IMR-90 (cell line): ENCODE measurements at regions not wholly inside any gene's neighbourhood (a gene's known extent, or its start where the extent isn't known, plus 50 kb on each side); places are given as distances from the start of the nearest gene placed in this dataset.

Experiments used
- ATAC-seq: fragments of 200-7000 bp; cut with Tn5 transposase; 2 replicates; pipeline ENCODE4 v1.9.1; 2020; ENCODE audit warnings: low read depth, mild to moderate bottlenecking, moderate library complexity
- BruUV-seq: library from RNA; stranded (reverse); fragments of 400-500 nt; replicated peaks from 2 replicates; lab custom pipeline; 2021; lab: Mats Ljungman, UMichigan
- CTCF ChIA-PET: fragments of 300-600 bp; formaldehyde crosslinking; extraction: SDS; loops from one replicate; lab custom pipeline; 2021; ENCODE audit warnings: antibody characterized with exemption; lab: Yijun Ruan, JAX
- POLR2A ChIA-PET: fragments of 300-600 bp; sonication (Branson Sonifier 250); formaldehyde crosslinking; loops from one replicate; lab custom pipeline; 2022; ENCODE audit warnings: antibody characterized with exemption; ENCODE audit not compliant: unreplicated experiment; lab: Charles Lee
- DNase-seq: peaks from one replicate; pipeline ENCODE4 v3.0.0; 2013
- H2AFZ ChIP-seq: replicated peaks from 2 replicates; pipeline ENCODE3; 2013; ENCODE audit warnings: low read length, mild to moderate bottlenecking; ENCODE audit not compliant: poor library complexity
- H2AK5ac ChIP-seq: 2 replicates; pipeline ENCODE4 v1.6.1; 2013; ENCODE audit warnings: low read depth, low read length, inconsistent platforms
- H2AK9ac ChIP-seq: replicated peaks from 2 replicates; pipeline ENCODE3; 2013; ENCODE audit warnings: mild to moderate bottlenecking, low read depth, low read length, moderate library complexity; ENCODE audit not compliant: poor library complexity
- H2BK120ac ChIP-seq: 2 replicates; pipeline ENCODE4 v1.6.1; 2013; ENCODE audit warnings: low read depth, low read length, inconsistent platforms
- H2BK15ac ChIP-seq: 3 replicates; pipeline ENCODE4 v1.6.1; 2013; ENCODE audit warnings: low read depth, low read length, inconsistent platforms
- H2BK20ac ChIP-seq: 2 replicates; pipeline ENCODE4 v1.6.1; 2013; ENCODE audit warnings: low read depth, mild to moderate bottlenecking, inconsistent platforms, low read length, moderate library complexity
- H2BK5ac ChIP-seq: 2 replicates; pipeline ENCODE4 v1.6.1; 2013; ENCODE audit warnings: mild to moderate bottlenecking, low read depth, low read length, inconsistent platforms; ENCODE audit not compliant: poor library complexity, severe bottlenecking
- H3K14ac ChIP-seq: replicated peaks from 2 replicates; pipeline ENCODE4 v1.6.1; 2013; ENCODE audit warnings: low read depth, low read length, inconsistent platforms
- H3K18ac ChIP-seq: 2 replicates; pipeline ENCODE4 v1.6.1; 2013; ENCODE audit warnings: low read depth, low read length, control low read depth
- H3K23ac ChIP-seq: 2 replicates; pipeline ENCODE4 v1.6.1; 2013; ENCODE audit warnings: low read depth, low read length, inconsistent platforms
- H3K27ac ChIP-seq: 2 replicates; pipeline ENCODE4 v1.5.1; 2013; ENCODE audit warnings: mild to moderate bottlenecking, control low read depth, low read length; ENCODE audit not compliant: insufficient read depth
- H3K27me3 ChIP-seq: 2 replicates; pipeline ENCODE4 v1.6.1; 2013; ENCODE audit warnings: low read length; ENCODE audit not compliant: control insufficient read depth, insufficient read depth
- H3K36me3 ChIP-seq: 2 replicates; pipeline ENCODE4 v1.6.1; 2013; ENCODE audit warnings: low read length, mixed read lengths; ENCODE audit not compliant: control insufficient read depth, insufficient read depth
- H3K4ac ChIP-seq: 2 replicates; pipeline ENCODE4 v1.6.1; 2013; ENCODE audit warnings: low read depth, low read length, inconsistent platforms
- H3K4me1 ChIP-seq: 2 replicates; pipeline ENCODE4 v1.6.1; 2013; ENCODE audit warnings: low read length, mixed read lengths; ENCODE audit not compliant: control insufficient read depth, insufficient read depth
- H3K4me2 ChIP-seq: 2 replicates; pipeline ENCODE4 v1.6.1; 2013; ENCODE audit warnings: low read depth, mild to moderate bottlenecking, control low read depth, low read length, moderate library complexity
- H3K4me3 ChIP-seq: 2 replicates; pipeline ENCODE4 v1.5.1; 2013; ENCODE audit warnings: low read depth, mild to moderate bottlenecking, control low read depth, low read length, moderate library complexity; ENCODE audit not compliant: insufficient read depth
- H3K56ac ChIP-seq: 2 replicates; pipeline ENCODE4 v1.6.1; 2013; ENCODE audit warnings: low read length, inconsistent platforms; ENCODE audit not compliant: insufficient read depth; ENCODE audit errors: extremely low read depth
- H3K79me1 ChIP-seq, 2 experiments: 2 replicates each; pipeline ENCODE4 v1.6.1; 2013; ENCODE audit warnings: low read length in 2 of 2, inconsistent platforms in 1 of 2, low read depth in 1 of 2
- H3K9ac ChIP-seq: 2 replicates; pipeline ENCODE4 v1.6.1; 2013; ENCODE audit warnings: low read depth, low read length, control low read depth
- H3K9me1 ChIP-seq: 2 replicates; pipeline ENCODE4 v1.6.1; 2013; ENCODE audit warnings: low read length, inconsistent platforms; ENCODE audit not compliant: insufficient read depth
- H3K9me3 ChIP-seq: 2 replicates; pipeline ENCODE4 v1.6.1; 2013; ENCODE audit warnings: low read length; ENCODE audit not compliant: control insufficient read depth, insufficient read depth
- H4K20me1 ChIP-seq: 2 replicates; pipeline ENCODE4 v1.6.1; 2013; ENCODE audit warnings: low read length, inconsistent platforms; ENCODE audit not compliant: insufficient read depth
- H4K5ac ChIP-seq: 2 replicates; pipeline ENCODE4 v1.6.1; 2013; ENCODE audit warnings: mild to moderate bottlenecking, low read depth, low read length, control low read depth
- H4K8ac ChIP-seq, 2 experiments: 2 replicates each; pipeline ENCODE4 v1.6.1; 2013; ENCODE audit warnings: low read depth in 2 of 2, low read length in 2 of 2, control low read depth in 1 of 2, inconsistent platforms in 1 of 2
- H4K91ac ChIP-seq: 2 replicates; pipeline ENCODE4 v1.6.1; 2013; ENCODE audit warnings: low read depth, low read length, inconsistent platforms; ENCODE audit not compliant: insufficient read depth
- FOS ChIP-seq: fragments of 150-350 bp; IDR thresholded peaks from 2 replicates; pipeline ENCODE4 v1.6.1; 2016; ENCODE audit warnings: low read depth, low read length
- RCOR1 ChIP-seq: IDR thresholded peaks from 2 replicates; pipeline ENCODE4 v1.6.1; 2012; ENCODE audit warnings: mild to moderate bottlenecking, low read length, improper control_type of control experiment; ENCODE audit not compliant: insufficient replicate concordance
- dilution Hi-C: fragments of 300-500 bp; cut with HindIII; formaldehyde crosslinking; loops from one replicate; pipeline ENCODE4 v1.14.3; 2018; ENCODE audit warnings: low sequenced_read_pairs; ENCODE audit not compliant: unreplicated experiment
- in situ Hi-C: fragments of 300-500 bp; cut with MboI; formaldehyde crosslinking; loops from 3 replicates; pipeline ENCODE4 v1.14.3; 2019; ENCODE audit warnings: low sequenced_read_pairs, inconsistent platforms, mixed read lengths
- intact Hi-C: fragments of 100-400 bp; cut with micrococcal nuclease; formaldehyde crosslinking; loops from 2 replicates; pipeline ENCODE4 v1.10.0; 2022

GRCh38 chr12:90896164-90896563, 58.8 kb downstream of the CCER1 start:
- peak overlapping the region; percentile 66; the same call in 1 of the 2 replicates for H3K4ac ChIP-seq
- peak overlapping the region; percentile 23; the same call in 1 of the 2 replicates for H2AK5ac ChIP-seq
- H4K20me1 ChIP-seq, result no peaks in the 10 kb centered on the region
- CTCF ChIA-PET, result interaction anchor here (1.0 kb wide), 1 partner anchor 886 kb away, joined by 3 read pairs; no protein-coding TSS in a partner anchor
- H3K23ac ChIP-seq, result peak overlapping the region; percentile 79; the same call in 1 of the 2 replicates
- peak overlapping the region; percentile 89; the same call in 1 of the 2 replicates for H2BK120ac ChIP-seq
- H2AK9ac ChIP-seq, result no peak overlapping the region
- no peak overlapping the region; the same call in 1 of the 2 replicates for H3K18ac ChIP-seq
- H3K4me3 ChIP-seq, result no peak overlapping the region
- H4K8ac ChIP-seq, result peak overlapping the region in 1 of 2 experiments; percentile 70; a peak in 1 of 4 replicates
- H2BK5ac ChIP-seq, result peak overlapping the region; percentile 85
- no peaks in the 10 kb centered on the region for H3K9me3 ChIP-seq
- no peak overlapping the region for H3K9ac ChIP-seq
- in situ Hi-C loops, result no loop called here
- no peak overlapping the region for H3K56ac ChIP-seq
- H3K27ac ChIP-seq, result no peak overlapping the region
- peak overlapping the region; percentile 47; the same call in 1 of the 2 replicates for H4K91ac ChIP-seq
- no peak overlapping the region for H4K5ac ChIP-seq
- no peak overlapping the region for H2AFZ ChIP-seq
- no peaks in the 10 kb centered on the region for H3K9me1 ChIP-seq
- ATAC-seq (peak; percentile 72), DNase-seq (peak; percentile 82)
- no peaks in the 10 kb centered on the region; the same call in 1 of the 2 replicates for H3K4me1 ChIP-seq
- no TSS peak for BruUV-seq
- H2BK15ac ChIP-seq, result no peak overlapping the region
- H3K27me3 ChIP-seq, result no peaks in the 10 kb centered on the region
- intact Hi-C loops, result no loop called here
- POLR2A ChIA-PET, result no interaction called here
- peak overlapping the region; percentile 97; the same call in 1 of the 2 replicates for H2BK20ac ChIP-seq
- no peaks in the 10 kb centered on the region for H3K36me3 ChIP-seq
- H3K4me2 ChIP-seq, result no peak overlapping the region
- dilution Hi-C loops, result no loop called here
- H3K14ac ChIP-seq, result 0 out of 2 replicates have a peak overlapping the region, but pooled peaks have one; percentile 82
- TF ChIP-seq FOS (peak; percentile 22; the same call in 1 of the 2 replicates), RCOR1 (no peak)
- H3K79me1 ChIP-seq, result no peaks in the 10 kb centered on the region
